NCI-H82 treated with DMSO at 0.1 percent for 48 hours (cell line): ENCODE measurements at regions not wholly inside any gene's neighbourhood (a gene's known extent, or its start where the extent isn't known, plus 50 kb on each side); places are given as distances from the start of the nearest gene placed in this dataset.

Source experiments
- DNase-seq: peaks from one replicate; lab custom pipeline; 2025; ENCODE audit not compliant: unreplicated experiment; lab: John Stamatoyannopoulos, UW

DNA sequence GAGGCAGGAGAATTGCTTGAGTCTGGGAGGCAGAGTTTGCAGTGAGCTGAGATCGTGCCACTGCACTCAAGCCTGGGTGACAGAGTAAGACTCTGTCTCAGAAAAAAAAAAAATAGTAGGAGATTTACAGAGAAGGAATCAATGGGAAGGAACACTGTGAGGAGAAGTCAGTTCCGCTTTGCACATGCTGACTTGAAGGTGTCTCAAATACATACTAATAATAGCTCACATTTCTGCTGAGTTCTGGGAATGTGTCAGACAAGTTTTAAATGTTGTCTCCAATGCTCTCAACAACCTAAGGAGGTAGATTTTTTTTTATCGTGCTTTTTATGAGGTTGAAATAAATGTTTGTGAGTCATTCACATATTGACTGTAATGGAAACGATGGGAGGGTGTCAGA, 654.9 kb upstream of the CELF2 start:
- DNase-seq, result no peak

DNA sequence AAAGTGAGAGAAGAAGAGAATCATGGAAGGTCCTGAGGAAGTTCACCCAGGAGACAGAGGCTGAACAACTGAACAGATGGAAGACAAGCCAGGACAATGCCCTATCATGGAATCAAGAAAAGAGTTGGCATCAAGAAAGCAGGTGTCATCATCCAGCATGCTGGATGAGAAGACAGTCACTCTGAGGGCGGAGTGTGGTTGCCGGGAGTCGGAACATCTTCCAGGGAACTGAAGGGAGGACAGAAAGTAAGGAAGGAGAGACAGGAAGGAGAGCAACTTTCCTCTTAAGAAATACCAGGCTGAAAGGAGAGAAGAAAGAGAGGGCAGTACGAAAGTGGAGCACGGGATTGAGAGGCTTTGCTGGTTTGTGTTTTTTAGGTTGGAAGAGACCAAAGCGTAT, 654.5 kb upstream of the CELF2 start:
- DNase-seq, result no peak

DNA sequence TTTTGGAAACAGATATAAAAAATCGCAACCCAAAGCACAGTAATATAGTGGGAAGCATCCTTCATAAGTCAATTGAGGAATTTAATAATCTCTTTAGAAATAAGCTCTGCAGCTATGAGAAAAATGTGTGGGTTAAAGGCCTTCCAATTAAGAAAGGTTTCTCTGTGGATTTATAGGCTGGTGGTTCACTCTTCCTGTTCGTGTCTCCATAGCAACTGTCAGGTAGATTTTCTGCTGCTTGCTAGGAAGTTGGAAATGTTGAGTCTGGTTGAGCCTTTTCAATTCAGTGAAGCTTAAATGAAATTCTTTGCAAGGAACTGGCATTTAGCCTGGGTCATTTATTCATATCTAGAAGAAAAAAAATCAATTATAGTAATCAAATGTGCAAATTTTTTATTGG, 652.8 kb upstream of the CELF2 start:
- no peak for DNase-seq

DNA sequence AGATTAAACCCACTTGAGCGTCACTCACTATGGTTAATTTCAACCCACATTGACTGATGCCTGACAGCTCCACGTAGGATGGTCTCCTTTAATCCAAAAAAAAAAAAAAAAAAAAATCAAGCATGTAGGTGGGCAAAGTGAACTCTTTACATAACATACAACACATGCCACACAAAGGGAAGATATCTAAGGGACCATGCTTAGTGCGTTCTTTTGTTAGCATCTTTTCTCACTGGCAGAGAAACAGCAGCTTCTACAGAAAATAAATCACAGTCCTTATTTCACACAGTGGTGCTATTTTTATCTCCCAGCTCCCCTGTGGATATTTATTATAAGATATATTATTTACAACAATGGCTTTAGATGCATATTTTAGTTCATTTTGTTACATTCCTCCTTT, 652.0 kb upstream of the CELF2 start:
- no peak for DNase-seq

- no peak for DNase-seq
These were observed 650.8 kb upstream of the CELF2 start for GRCh38 chr10:10366836-10367235.

DNA sequence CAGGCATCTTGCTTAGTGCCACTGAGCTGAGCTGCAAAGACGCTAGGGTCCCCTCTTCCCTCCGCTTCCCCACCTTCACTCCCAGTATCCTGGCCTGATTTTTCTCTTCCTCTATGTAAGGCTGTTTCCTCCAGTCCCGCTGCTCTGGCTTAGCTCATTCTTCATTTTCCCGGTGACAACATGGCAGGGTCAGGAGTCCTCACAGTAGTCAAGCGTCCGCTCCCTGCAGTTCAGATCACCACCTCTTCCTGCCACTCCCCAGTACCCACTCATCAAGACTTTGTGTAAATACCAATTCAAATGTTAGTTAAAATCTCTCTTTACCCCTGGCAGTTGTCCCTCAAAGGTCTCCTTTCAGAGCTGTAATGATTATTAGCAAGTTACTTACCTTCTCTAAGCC, 650.4 kb upstream of the CELF2 start:
- DNase-seq, result no peak

DNA sequence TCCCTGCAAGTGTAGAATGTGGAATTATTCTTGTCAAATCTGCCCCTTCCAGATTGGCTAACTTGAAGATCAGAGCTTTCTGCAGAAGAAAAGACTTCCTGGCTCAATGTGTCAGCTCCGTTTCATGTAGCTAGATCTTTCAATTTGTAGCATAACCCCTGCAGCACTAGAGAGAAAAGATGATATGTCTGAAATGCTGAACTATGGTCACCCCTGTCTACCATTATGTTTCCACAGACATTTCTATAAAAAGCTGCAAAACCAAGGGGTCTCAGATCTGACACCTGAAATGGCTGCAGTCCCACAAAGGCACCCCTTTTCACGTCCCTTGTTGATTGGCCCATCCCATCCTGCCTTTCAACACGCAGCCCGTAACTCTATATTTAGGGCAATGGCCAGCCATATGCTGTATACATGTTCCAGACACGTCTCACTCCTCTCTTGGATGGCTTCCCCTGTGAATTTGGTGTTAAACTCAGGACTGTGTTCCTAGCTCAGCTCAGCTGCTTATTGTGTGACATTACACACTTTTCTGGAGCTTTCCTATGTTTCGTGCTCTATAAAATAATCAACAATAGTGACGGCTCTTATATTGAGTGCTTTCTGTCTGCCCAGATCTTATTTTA, 648.6 kb upstream of the CELF2 start:
- DNase-seq, result no peak

GRCh38 chr10:10385831-10386230, 631.8 kb upstream of the CELF2 start:
- no peak for DNase-seq

GRCh38 chr10:10389182-10389581, 628.5 kb upstream of the CELF2 start:
- no peak for DNase-seq

GRCh38 chr10:10392511-10392910, 625.2 kb upstream of the CELF2 start:
- DNase-seq, result no peak

- no peak for DNase-seq
These were observed 622.6 kb upstream of the CELF2 start for GRCh38 chr10:10394933-10395658.

DNA sequence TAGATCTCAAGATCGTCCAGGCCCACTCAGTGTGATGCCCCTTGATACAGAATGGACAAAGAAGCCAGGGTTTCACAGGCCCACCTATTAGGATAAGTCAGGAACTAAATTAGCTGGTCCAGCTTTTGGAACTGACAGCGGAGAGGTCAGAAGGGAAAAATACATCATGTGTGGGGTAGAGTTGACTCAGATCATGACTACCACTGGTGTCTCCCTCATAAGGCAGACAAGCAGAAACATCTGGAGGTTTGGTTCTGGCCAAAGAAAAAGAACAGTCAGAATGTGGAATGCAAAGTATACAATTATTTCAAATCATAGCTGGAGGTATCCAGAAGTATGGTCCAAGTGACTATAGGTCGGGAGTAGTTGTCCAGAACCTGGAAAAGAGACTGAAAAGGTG, 621.1 kb upstream of the CELF2 start:
- no peak for DNase-seq

DNA sequence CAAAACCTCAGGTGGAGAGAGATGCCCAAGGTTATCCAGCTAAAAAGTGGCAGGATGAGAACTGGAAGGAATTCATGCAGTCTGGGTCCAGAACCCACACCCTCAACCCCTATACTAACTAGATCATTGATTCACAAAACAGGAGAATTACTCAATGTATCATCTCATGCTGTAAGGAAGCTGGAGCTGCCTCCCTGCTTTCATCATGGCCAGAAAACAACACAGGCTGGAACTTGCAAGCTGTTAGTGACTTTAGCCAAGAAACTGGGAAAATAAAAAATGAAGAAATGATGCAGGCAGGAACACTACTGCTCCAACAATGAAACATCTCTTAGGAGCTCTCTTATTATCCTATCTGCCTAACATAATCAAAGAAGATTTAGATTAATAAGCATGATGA, 619.8 kb upstream of the CELF2 start:
- no peak for DNase-seq

DNA sequence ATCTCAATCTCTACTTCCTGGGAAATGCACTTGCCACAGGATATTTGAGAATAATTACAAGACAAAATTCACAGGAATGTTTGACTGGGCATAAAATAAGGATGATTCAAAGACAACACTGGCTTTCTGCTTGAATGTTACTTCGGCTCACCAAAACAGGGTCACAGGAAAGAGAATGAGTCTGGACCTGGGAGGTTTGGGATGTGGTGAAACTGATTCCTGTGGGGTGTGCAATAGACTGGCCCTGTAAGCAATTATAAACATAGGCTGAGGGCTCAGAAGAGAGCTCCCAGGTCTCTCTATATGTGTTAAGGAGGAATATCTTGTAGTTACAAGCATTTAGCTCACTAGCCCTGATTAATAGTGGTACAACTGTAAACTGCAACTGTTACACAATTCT, 613.9 kb upstream of the CELF2 start:
- DNase-seq, result no peak

GRCh38 chr10:10417671-10418070, 600.0 kb upstream of the CELF2 start:
- DNase-seq, result no peak

GRCh38 chr10:10418387-10418786, 599.3 kb upstream of the CELF2 start:
- no peak for DNase-seq

DNA sequence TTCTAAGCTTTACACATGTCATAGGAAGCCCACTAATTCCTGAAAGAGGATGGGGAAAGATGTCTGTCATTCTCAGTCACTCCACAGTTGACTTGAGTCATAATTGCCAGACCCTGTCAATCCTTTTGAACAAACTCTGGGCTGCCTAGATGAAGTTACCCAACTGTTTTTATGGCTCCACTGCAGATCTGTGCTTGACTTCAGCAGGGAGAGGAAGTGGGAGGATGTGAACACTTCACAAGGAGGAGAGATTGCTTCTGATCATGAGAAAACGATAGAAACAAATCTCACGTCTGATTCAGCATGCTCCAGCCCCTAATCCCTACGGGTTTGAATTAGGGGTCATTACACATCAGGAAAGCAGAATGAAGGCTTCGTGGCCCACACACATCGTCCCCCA, 596.6 kb upstream of the CELF2 start:
- no peak for DNase-seq

DNA sequence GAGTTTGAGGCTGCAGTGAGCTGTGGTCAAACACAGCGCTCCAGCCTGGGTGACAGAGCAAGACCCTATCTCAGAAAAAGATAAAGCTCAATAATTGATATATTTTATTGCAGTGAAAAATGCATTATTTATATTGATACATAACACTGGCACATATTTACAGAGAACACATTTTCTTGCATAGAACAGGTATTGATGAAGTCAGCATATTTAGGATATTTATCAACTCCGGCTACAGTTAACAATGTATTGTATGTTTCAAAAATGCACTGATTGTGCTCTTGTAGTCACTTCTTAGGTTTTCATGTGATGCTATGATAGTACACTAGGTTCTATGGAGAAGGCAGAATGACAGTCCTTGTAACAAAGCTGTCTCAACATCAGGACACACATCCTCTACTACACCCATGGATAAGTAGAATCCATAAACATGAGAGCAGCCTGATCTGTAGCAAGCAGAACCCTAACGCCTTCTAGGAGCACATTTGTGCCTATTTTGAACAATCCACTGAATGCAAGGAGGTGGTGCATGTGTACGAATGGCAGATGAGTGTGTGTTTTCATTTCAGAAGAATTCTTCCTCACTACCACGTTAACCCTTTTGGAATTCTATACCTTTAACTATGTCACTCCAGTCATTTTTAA, 586.1 kb upstream of the CELF2 start:
- DNase-seq, result no peak

- peak; percentile 66 for DNase-seq
These were observed 585.2 kb upstream of the CELF2 start for GRCh38 chr10:10432296-10433035.

- DNase-seq, result no peak
These were observed 583.4 kb upstream of the CELF2 start for GRCh38 chr10:10434312-10434711.

DNA sequence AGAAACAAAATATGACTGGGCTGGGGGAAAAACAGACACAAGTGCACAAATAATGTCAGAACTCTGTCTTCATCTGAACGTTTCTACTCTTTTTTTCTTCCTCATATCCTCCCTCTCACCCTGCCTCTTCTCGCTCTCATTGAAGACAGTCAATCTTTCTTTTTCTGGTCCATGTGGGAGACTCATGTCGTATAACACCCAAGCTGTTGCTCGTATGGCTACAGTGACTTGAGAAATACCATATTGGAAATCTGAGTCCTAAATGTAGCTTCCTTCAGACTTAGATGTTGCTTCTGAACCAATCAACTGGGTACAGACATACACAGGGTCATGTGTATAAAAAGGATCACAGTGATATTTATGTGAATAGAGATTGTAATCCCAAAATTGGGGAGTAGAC, 579.8 kb upstream of the CELF2 start:
- no peak for DNase-seq
